ENCODE measurements at regions not wholly inside any gene's neighbourhood (a gene's known extent, or its start where the extent isn't known, plus 50 kb on each side); places are given as distances from the start of the nearest gene placed in this dataset.

- no peak overlapping the region for H3K4me3 Mint-ChIP-seq
- H3K4me1 Mint-ChIP-seq = peaks cover 7% of the 10 kb centered on the region
- H3K27ac Mint-ChIP-seq = no peak overlapping the region
- peaks cover 8% of the 10 kb centered on the region for H3K36me3 Mint-ChIP-seq
- H3K9me3 Mint-ChIP-seq = peaks cover 8% of the 10 kb centered on the region
- no peak for TF ChIP-seq CTCF (IDR thresholded peaks at IDR 0.05; ENCODE audit: unreplicated experiment)
- H3K27me3 Mint-ChIP-seq (ENCODE audit: low read depth) = no peaks in the 10 kb centered on the region
- DNase-seq (ENCODE audit: low spot score in 2 of 2, unreplicated experiment in 2 of 2) = no peak
Observed at GRCh38 chr2:118641711-118642110, 205.7 kb downstream of the EN1 start.

- Mint-ChIP-seq H3K4me1 (peaks cover 13% of the 10 kb centered on the region), H3K36me3 (peaks cover 8% of the 10 kb centered on the region), H3K27ac (no peak overlapping the region), H3K27me3 (ENCODE audit: low read depth) (no peaks in the 10 kb centered on the region), H3K9me3 (peaks cover 8% of the 10 kb centered on the region), H3K4me3 (no peak overlapping the region)
- TF ChIP-seq CTCF (IDR thresholded peaks at IDR 0.05; ENCODE audit: unreplicated experiment) = no peak
- no peak for DNase-seq (ENCODE audit: low spot score in 2 of 2, unreplicated experiment in 2 of 2)
Observed at GRCh38 chr2:118639371-118639770, 208.1 kb downstream of the EN1 start.

GRCh38 chr2:118638453-118638852 is 209.0 kb downstream of the EN1 start:
- no peak overlapping the region for H3K27ac Mint-ChIP-seq

GRCh38 chr2:118635891-118636290 is 211.6 kb downstream of the EN1 start:
- TF ChIP-seq CTCF (IDR thresholded peaks at IDR 0.05; ENCODE audit: unreplicated experiment) = no peak
- H3K27ac Mint-ChIP-seq = no peak overlapping the region
- H3K27me3 Mint-ChIP-seq (ENCODE audit: low read depth) = peaks cover 6% of the 10 kb centered on the region
- peaks cover 8% of the 10 kb centered on the region for H3K36me3 Mint-ChIP-seq
- peaks cover 9% of the 10 kb centered on the region for H3K4me1 Mint-ChIP-seq
- H3K4me3 Mint-ChIP-seq = no peak overlapping the region
- H3K9me3 Mint-ChIP-seq = peaks cover 8% of the 10 kb centered on the region
- no peak for DNase-seq (ENCODE audit: low spot score in 2 of 2, unreplicated experiment in 2 of 2)

More at GRCh38 chr2:118638453-118638852, 209.0 kb downstream of the EN1 start:
- H3K4me3 Mint-ChIP-seq = no peak overlapping the region
- H3K27me3 Mint-ChIP-seq (ENCODE audit: low read depth) = peaks cover 3% of the 10 kb centered on the region
- H3K4me1 Mint-ChIP-seq = peaks cover 9% of the 10 kb centered on the region
- no peak for TF ChIP-seq CTCF (IDR thresholded peaks at IDR 0.05; ENCODE audit: unreplicated experiment)
- DNase-seq (ENCODE audit: low spot score in 2 of 2, unreplicated experiment in 2 of 2) = no peak
- H3K9me3 Mint-ChIP-seq = peaks cover 8% of the 10 kb centered on the region
- H3K36me3 Mint-ChIP-seq = peaks cover 8% of the 10 kb centered on the region

- H3K9me3 Mint-ChIP-seq = peaks cover 8% of the 10 kb centered on the region
- DNase-seq (ENCODE audit: low spot score in 2 of 2, unreplicated experiment in 2 of 2) = no peak
Observed at GRCh38 chr2:118634876-118635275, 212.6 kb downstream of the EN1 start.

More at GRCh38 chr2:118634876-118635275, 212.6 kb downstream of the EN1 start:
- TF ChIP-seq CTCF (IDR thresholded peaks at IDR 0.05; ENCODE audit: unreplicated experiment) = no peak
- Mint-ChIP-seq H3K4me3 (no peak overlapping the region), H3K4me1 (peaks cover 9% of the 10 kb centered on the region), H3K27me3 (ENCODE audit: low read depth) (peaks cover 6% of the 10 kb centered on the region), H3K36me3 (peaks cover 8% of the 10 kb centered on the region), H3K27ac (no peak overlapping the region)

All from mesothelial cell of epicardium (in vitro differentiated cells).